GM12875 (cell line): ENCODE measurements at regions not wholly inside any gene's neighbourhood (a gene's known extent, or its start where the extent isn't known, plus 50 kb on each side); places are given as distances from the start of the nearest gene placed in this dataset.

ENCODE experiments used
- H3K4me3 ChIP-seq: one replicate; pipeline ENCODE4 v1.5.1; 2011; ENCODE audit warnings: low read depth, low read length, control low read depth
- CTCF ChIP-seq: IDR thresholded peaks from 2 replicates; pipeline ENCODE4 v1.5.1; 2011; ENCODE audit warnings: low read depth, mild to moderate bottlenecking, control low read depth, inconsistent platforms, low read length, moderate library complexity, borderline replicate concordance; ENCODE audit not compliant: insufficient read depth

DNA sequence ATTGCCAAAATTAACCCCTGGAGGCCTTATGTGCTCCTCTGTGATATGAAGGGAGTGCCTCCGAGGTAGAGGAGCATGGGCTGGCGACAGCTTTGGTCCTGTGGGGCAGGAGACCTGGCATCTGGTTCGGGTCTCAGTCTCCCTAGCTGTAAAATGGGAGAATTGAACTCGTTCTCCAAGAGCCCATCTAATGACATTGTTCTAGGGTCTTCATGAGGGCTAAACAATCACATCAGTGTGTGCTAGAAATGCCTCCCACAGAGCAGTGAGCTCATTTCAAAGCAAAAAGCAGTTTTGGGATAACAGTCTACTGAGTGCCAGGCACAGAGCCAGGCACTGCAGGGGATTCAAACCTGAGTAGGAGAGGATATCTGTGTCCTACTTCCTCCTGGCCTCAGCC, 248.0 kb downstream of the RPS24 start:
- TF ChIP-seq CTCF = no peak
- no peak overlapping the region for H3K4me3 ChIP-seq

GRCh38 chr10:78283069-78283682, 249.5 kb downstream of the RPS24 start:
- no peak for TF ChIP-seq CTCF

DNA sequence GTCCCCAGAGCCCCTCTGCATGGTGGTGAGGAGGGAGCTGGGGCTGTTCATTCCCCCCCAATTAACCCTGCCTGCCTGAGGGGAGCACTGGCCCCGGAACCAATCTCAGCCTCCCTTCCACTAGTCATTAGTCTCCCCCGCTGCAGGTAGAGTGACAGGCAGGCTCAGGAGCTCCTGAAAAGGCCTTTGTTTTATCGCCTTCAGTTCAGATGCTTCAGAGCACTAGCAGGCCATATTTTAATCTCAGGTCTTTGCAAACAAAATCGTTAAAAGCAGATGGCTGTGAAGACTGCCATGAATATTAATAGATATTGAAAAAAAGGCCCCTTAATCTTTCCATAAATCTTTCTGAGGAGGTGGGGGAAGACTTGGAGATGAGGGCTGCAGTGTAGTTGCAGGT, 250.7 kb downstream of the RPS24 start:
- TF ChIP-seq CTCF = no peak
- no peak overlapping the region for H3K4me3 ChIP-seq

More at GRCh38 chr10:78283069-78283682, 249.5 kb downstream of the RPS24 start:
- H3K4me3 ChIP-seq = no peak overlapping the region

DNA sequence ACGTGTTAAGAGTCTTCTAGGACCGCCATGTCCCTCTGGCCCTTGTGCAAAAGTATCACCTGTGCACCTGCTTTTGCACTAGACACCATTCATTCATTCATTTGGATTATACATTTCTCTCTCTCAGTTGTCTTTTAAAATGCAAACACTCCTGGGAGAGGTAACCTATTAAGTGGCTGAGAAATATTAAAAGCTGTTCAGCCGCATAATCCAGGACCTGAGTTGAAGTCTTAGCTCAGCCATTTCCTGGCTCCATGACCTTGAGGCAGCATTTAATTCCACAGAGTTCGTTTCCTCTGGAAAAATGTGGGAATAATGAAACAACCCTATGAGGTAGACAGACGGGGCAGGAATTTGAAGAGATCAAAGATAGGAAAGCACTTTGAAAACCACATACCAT, 251.6 kb downstream of the RPS24 start:
- TF ChIP-seq CTCF = no peak
- no peak overlapping the region for H3K4me3 ChIP-seq

DNA sequence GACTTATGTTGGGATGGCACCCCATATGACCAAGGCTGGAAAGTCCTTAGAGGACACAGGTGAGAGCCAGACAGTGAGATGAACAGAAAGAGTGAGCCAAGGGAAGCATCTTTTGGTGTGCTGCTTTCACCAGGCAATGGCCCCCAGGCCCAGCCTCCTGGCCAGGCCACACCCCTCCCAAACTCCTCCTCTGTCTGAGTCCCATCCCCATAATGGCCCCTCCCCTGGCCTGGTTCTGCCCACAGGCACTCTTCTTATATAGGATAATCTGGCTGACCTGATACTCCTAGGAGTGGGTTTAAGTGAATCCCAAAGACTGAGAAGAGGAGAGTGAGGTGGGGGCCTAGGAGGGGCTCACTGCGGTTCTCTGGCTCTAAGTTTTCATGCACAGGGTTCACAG, 252.5 kb downstream of the RPS24 start:
- no peak for TF ChIP-seq CTCF
- no peak overlapping the region for H3K4me3 ChIP-seq

DNA sequence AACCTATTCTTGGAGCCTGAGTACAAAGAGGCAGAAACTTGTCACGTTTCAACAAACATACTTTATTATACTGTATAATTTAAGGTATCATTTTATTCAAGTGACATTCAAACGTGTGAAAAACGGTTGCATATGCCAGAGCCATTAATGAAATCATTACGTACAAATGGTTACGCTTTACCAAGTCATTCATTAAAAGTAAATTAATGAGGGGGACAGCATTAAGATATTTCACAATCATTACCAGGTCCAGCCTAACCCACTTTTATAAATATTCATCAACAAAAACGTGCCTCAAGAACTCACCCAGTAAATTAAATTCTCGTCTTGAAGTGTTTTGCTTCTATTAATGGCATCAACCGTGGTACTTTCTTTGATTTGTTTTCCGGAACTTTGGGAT, 253.0 kb downstream of the RPS24 start:
- TF ChIP-seq CTCF = no peak
- no peak overlapping the region for H3K4me3 ChIP-seq

DNA sequence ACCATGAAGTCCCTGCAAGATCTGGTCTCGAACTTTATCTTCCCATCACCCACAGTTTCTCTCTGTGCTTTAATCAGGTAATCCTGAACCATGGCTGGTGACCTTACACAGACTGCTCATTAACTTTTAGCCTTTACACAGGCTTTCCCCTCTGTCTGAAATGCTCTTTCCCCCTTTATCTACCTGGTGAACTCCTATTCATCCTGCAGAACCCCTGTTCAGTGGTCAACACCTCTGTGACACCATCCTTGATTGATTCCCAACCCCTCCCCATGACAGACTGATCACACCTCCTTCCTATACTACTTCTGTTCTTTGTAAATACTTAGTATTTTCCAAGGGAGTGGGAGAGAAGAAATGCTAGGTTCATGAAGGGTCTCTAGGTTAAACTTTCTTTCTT, 254.0 kb downstream of the RPS24 start:
- no peak overlapping the region for H3K4me3 ChIP-seq
- TF ChIP-seq CTCF = no peak
